Activated naive CD8-positive, alpha-beta T cell treated with anti-CD3 and anti-CD28 coated beads, Interleukin-2, amount 10 ng/mL, durations not matched to agents 7 days and 5 days (primary cell): ENCODE measurements at regions not wholly inside any gene's neighbourhood (a gene's known extent, or its start where the extent isn't known, plus 50 kb on each side); places are given as distances from the start of the nearest gene placed in this dataset.

Experiments used
- ATAC-seq: fragments of 150-1000 bp; cut with Tn5 transposase; one replicate; pipeline ENCODE4 v1.10.0; 2021; ENCODE audit warnings: low read depth, moderate library complexity
- POLR2A ChIA-PET: fragments of 350-600 bp; sonication (Branson Sonifier 250); formaldehyde crosslinking; loops from one replicate; lab custom pipeline; 2021; ENCODE audit warnings: antibody characterized with exemption; lab: Charles Lee
- DNase-seq: peaks from one replicate; pipeline ENCODE4 v3.0.0; 2021
- H3K27ac Mint-ChIP-seq: one replicate; pipeline ENCODE4 v1.8.0; 2022; ENCODE audit warnings: mild to moderate bottlenecking, mixed read lengths
- H3K27me3 Mint-ChIP-seq: one replicate; pipeline ENCODE4 v1.8.0; 2022; ENCODE audit warnings: mild to moderate bottlenecking, moderate library complexity, mixed read lengths
- H3K36me3 Mint-ChIP-seq: one replicate; pipeline ENCODE4 v1.8.0; 2021; ENCODE audit warnings: mild to moderate bottlenecking, mixed read lengths
- H3K4me1 Mint-ChIP-seq: one replicate; pipeline ENCODE4 v1.8.0; 2021; ENCODE audit warnings: mixed read lengths
- H3K4me3 Mint-ChIP-seq: one replicate; pipeline ENCODE4 v1.8.0; 2022; ENCODE audit warnings: mild to moderate bottlenecking, moderate library complexity, mixed read lengths
- H3K9me3 Mint-ChIP-seq: one replicate; pipeline ENCODE4 v1.8.0; 2021; ENCODE audit warnings: mixed read lengths

- ATAC-seq (no peak), DNase-seq (no peak)
- Mint-ChIP-seq H3K36me3 (no peaks in the 10 kb centered on the region), H3K9me3 (no peaks in the 10 kb centered on the region), H3K27me3 (no peaks in the 10 kb centered on the region), H3K4me1 (no peaks in the 10 kb centered on the region), H3K27ac (no peak overlapping the region), H3K4me3 (no peak overlapping the region)
- POLR2A ChIA-PET, result no interaction called here
Observed at GRCh38 chr11:115893461-115894099, 389.4 kb upstream of the CADM1 start.

GRCh38 chr11:115892016-115892415, 387.8 kb upstream of the CADM1 start:
- ATAC-seq (no peak), DNase-seq (no peak)
- H3K36me3 Mint-ChIP-seq, result no peaks in the 10 kb centered on the region
- H3K9me3 Mint-ChIP-seq, result peaks cover 2% of the 10 kb centered on the region
- no peaks in the 10 kb centered on the region for H3K4me1 Mint-ChIP-seq
- POLR2A ChIA-PET, result no interaction called here
- H3K27ac Mint-ChIP-seq, result no peak overlapping the region
- H3K27me3 Mint-ChIP-seq, result no peaks in the 10 kb centered on the region
- no peak overlapping the region for H3K4me3 Mint-ChIP-seq

GRCh38 chr11:115891581-115891980, 387.4 kb upstream of the CADM1 start:
- Mint-ChIP-seq H3K36me3 (no peaks in the 10 kb centered on the region), H3K27me3 (no peaks in the 10 kb centered on the region), H3K4me1 (no peaks in the 10 kb centered on the region), H3K9me3 (peaks cover 2% of the 10 kb centered on the region), H3K4me3 (no peak overlapping the region), H3K27ac (no peak overlapping the region)
- no peak for ATAC-seq
- no peak for DNase-seq
- POLR2A ChIA-PET, result no interaction called here

GRCh38 chr11:115890500-115890899, 386.3 kb upstream of the CADM1 start:
- Mint-ChIP-seq H3K27me3 (no peaks in the 10 kb centered on the region), H3K36me3 (no peaks in the 10 kb centered on the region), H3K4me3 (no peak overlapping the region), H3K27ac (no peak overlapping the region), H3K4me1 (no peaks in the 10 kb centered on the region), H3K9me3 (peaks cover 2% of the 10 kb centered on the region)
- DNase-seq, result no peak
- no peak for ATAC-seq
- POLR2A ChIA-PET, result no interaction called here

GRCh38 chr11:115889712-115890111, 385.5 kb upstream of the CADM1 start:
- ATAC-seq (no peak), DNase-seq (no peak)
- POLR2A ChIA-PET, result no interaction called here
- no peaks in the 10 kb centered on the region for H3K27me3 Mint-ChIP-seq
- no peaks in the 10 kb centered on the region for H3K36me3 Mint-ChIP-seq
- H3K27ac Mint-ChIP-seq, result no peak overlapping the region
- no peaks in the 10 kb centered on the region for H3K4me1 Mint-ChIP-seq
- peaks cover 2% of the 10 kb centered on the region for H3K9me3 Mint-ChIP-seq
- H3K4me3 Mint-ChIP-seq, result no peak overlapping the region

- Mint-ChIP-seq H3K9me3 (peaks cover 2% of the 10 kb centered on the region), H3K27ac (no peak overlapping the region)
- POLR2A ChIA-PET, result no interaction called here
Observed at GRCh38 chr11:115887727-115888126, 383.5 kb upstream of the CADM1 start.

GRCh38 chr11:115887316-115887715, 383.1 kb upstream of the CADM1 start:
- Mint-ChIP-seq H3K27me3 (no peaks in the 10 kb centered on the region), H3K9me3 (peaks cover 2% of the 10 kb centered on the region), H3K4me3 (no peak overlapping the region), H3K27ac (no peak overlapping the region), H3K4me1 (no peaks in the 10 kb centered on the region), H3K36me3 (no peaks in the 10 kb centered on the region)
- DNase-seq (no peak), ATAC-seq (no peak)
- POLR2A ChIA-PET, result no interaction called here

More at GRCh38 chr11:115887727-115888126, 383.5 kb upstream of the CADM1 start:
- Mint-ChIP-seq H3K4me1 (no peaks in the 10 kb centered on the region), H3K27me3 (no peaks in the 10 kb centered on the region), H3K4me3 (no peak overlapping the region), H3K36me3 (no peaks in the 10 kb centered on the region)
- DNase-seq (no peak), ATAC-seq (no peak)

- peaks cover 2% of the 10 kb centered on the region for H3K9me3 Mint-ChIP-seq
- no peak overlapping the region for H3K27ac Mint-ChIP-seq
- H3K36me3 Mint-ChIP-seq, result no peaks in the 10 kb centered on the region
- no peak overlapping the region for H3K4me3 Mint-ChIP-seq
- H3K4me1 Mint-ChIP-seq, result no peaks in the 10 kb centered on the region
- DNase-seq (no peak), ATAC-seq (no peak)
- POLR2A ChIA-PET, result no interaction called here
- H3K27me3 Mint-ChIP-seq, result no peaks in the 10 kb centered on the region
Observed at GRCh38 chr11:115886422-115886733, 382.2 kb upstream of the CADM1 start.

- DNase-seq, result no peak
- Mint-ChIP-seq H3K4me1 (no peaks in the 10 kb centered on the region), H3K9me3 (peaks cover 2% of the 10 kb centered on the region), H3K27ac (no peak overlapping the region), H3K4me3 (no peak overlapping the region), H3K27me3 (no peaks in the 10 kb centered on the region), H3K36me3 (no peaks in the 10 kb centered on the region)
- no peak for ATAC-seq
- POLR2A ChIA-PET, result no interaction called here
Observed at GRCh38 chr11:115885535-115886421, 381.6 kb upstream of the CADM1 start.

GRCh38 chr11:115884800-115885534, 380.8 kb upstream of the CADM1 start:
- DNase-seq, result no peak
- no peak overlapping the region for H3K4me3 Mint-ChIP-seq
- ATAC-seq, result no peak
- H3K9me3 Mint-ChIP-seq, result peaks cover 2% of the 10 kb centered on the region
- no peaks in the 10 kb centered on the region for H3K36me3 Mint-ChIP-seq
- H3K27ac Mint-ChIP-seq, result no peak overlapping the region
- H3K4me1 Mint-ChIP-seq, result no peaks in the 10 kb centered on the region
- POLR2A ChIA-PET, result no interaction called here
- no peaks in the 10 kb centered on the region for H3K27me3 Mint-ChIP-seq

GRCh38 chr11:115874843-115875242, 370.6 kb upstream of the CADM1 start:
- peaks cover 2% of the 10 kb centered on the region for H3K9me3 Mint-ChIP-seq
- no peak overlapping the region for H3K27ac Mint-ChIP-seq
- peaks cover 11% of the 10 kb centered on the region for H3K27me3 Mint-ChIP-seq
- ATAC-seq, result no peak
- no peak for DNase-seq
- H3K36me3 Mint-ChIP-seq, result no peaks in the 10 kb centered on the region
- no peak overlapping the region for H3K4me3 Mint-ChIP-seq
- POLR2A ChIA-PET, result no interaction called here
- no peaks in the 10 kb centered on the region for H3K4me1 Mint-ChIP-seq

- DNase-seq (no peak), ATAC-seq (no peak)
- POLR2A ChIA-PET, result no interaction called here
- Mint-ChIP-seq H3K4me3 (no peak overlapping the region), H3K27ac (no peak overlapping the region), H3K36me3 (no peaks in the 10 kb centered on the region), H3K27me3 (peaks cover 14% of the 10 kb centered on the region), H3K4me1 (no peaks in the 10 kb centered on the region), H3K9me3 (peaks cover 2% of the 10 kb centered on the region)
Observed at GRCh38 chr11:115873813-115874212, 369.6 kb upstream of the CADM1 start.

GRCh38 chr11:115872416-115872815, 368.2 kb upstream of the CADM1 start:
- no peak overlapping the region for H3K27ac Mint-ChIP-seq
- DNase-seq (no peak), ATAC-seq (no peak)
- H3K4me3 Mint-ChIP-seq, result no peak overlapping the region
- POLR2A ChIA-PET, result no interaction called here
- H3K9me3 Mint-ChIP-seq, result no peaks in the 10 kb centered on the region
- no peaks in the 10 kb centered on the region for H3K36me3 Mint-ChIP-seq
- H3K27me3 Mint-ChIP-seq, result peaks cover 14% of the 10 kb centered on the region
- no peaks in the 10 kb centered on the region for H3K4me1 Mint-ChIP-seq
